Activated naive CD4-positive, alpha-beta T cell treated with Interleukin-2 at 50 U/mL for 16 hours (primary cell): ENCODE measurements at regions not wholly inside any gene's neighbourhood (a gene's known extent, or its start where the extent isn't known, plus 50 kb on each side); places are given as distances from the start of the nearest gene placed in this dataset.

Source experiments
- DNase-seq: peaks from one replicate; pipeline ENCODE4 v3.0.0-alpha.2; 2020

DNA sequence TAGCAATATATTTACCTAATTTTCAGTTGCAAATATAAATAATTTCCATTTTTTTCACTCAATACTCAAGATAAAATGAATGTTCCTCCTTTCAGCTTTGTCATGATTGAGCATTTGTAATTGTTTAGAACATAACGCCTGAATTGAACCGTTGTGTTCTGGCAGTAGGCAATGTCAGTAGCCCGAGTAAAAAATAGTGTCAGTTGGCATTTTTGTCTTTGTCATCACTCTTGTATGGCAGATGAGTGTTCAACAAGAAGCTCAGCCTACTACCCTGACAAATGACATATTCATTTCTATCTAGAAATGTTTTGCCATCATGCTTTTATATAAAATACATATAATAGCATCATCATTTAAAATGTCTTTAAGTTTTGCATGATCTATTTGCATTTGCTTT, 691.4 kb upstream of the NCAM2 start:
- no peak for DNase-seq

DNA sequence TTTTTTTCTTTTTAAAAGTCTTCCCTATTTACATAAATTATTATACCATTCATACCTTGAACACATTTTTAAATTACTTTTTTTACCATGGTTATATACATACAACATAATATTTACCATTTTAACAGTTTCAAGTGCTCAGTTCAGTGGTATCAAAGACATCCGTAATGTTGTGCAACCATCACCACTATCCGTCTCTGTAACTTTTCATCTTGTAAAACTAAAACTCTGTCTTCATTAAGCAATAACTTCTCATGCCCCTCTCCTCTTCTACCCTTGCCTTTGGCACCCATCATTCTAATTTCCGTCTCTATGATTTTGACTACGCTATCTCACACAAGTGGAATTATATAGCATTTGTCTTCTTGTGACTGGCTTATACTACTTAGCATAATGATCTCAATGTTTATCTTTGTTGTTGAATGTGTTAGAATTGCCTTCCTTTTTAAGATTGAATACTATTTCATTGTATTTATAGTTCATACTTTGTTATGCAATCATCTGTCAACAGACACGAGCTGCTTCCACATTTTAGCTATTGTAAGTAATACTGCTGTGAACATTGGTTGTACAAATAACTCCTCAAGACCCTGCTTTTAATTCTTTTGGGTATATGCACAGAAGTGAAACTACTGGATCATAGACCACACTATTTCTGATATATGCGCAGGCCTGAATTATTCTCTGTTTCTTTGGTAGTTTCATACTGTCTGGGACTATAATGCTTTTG, 689.5 kb upstream of the NCAM2 start:
- DNase-seq, result no peak

DNA sequence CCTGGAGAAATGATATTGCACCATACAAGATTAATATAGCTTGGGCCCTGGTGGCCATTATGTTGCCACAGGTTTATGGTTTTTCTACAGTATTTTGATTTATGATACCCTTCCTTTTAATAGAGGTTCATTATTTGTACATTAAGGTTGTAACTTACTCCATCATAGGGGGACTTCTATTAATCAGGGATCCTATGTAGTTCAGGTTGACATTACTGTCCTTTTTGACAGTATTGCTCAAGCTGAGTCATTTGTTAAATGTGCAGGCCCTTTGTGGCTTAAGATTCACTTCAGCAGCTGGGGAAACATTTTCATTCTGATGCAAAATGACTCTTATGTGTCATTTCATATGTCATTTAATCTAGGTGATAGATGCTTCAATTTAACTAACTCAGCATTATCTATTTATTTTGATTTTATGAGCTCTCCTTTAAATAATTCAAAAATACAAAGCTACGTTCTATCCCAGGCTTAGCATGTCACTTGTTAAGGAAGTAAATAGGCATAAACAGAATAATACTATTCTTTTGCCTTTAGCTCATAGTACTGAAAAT, 686.9 kb upstream of the NCAM2 start:
- no peak for DNase-seq

GRCh38 chr21:20313013-20313412, 685.2 kb upstream of the NCAM2 start:
- DNase-seq, result no peak

DNA sequence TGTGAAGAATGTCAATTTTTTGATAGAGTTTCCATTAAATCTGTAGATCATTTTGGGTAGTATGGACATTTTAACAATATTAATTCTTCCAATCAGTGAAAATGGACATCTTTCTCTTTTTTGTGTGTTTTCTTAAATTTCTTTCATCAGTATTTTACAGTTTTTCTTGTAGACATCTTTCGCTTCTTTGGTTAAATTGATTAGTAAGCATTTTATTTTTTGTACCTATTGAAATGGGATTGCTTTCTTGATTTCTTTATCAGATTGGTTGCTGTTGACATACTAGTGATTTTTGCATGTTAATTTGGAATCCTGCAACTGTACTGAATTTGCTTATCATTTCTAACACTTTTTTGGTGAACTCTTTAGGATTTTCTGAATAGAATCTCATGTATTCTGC, 683.2 kb upstream of the NCAM2 start:
- DNase-seq, result no peak

- DNase-seq, result no peak
Measured at GRCh38 chr21:20329636-20330035, 668.6 kb upstream of the NCAM2 start.

DNA sequence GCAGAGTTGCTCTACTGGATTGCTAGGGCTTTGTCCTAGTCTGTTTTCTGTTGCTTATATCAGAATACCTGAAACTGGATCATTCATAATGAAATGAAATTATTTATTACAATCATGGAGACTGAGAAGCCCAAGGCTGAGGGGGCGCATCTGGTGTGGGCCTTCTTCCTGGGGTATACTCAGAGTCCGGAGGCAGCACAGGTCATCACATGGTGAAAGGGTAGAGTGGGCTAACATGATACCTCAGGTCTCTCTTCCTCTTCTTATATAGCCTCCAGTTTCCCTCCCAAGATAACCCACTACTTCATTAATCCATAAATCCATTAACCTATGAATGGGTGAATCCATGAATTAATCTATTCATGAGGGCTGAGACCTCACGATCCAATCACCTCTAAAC, 667.6 kb upstream of the NCAM2 start:
- no peak for DNase-seq

DNA sequence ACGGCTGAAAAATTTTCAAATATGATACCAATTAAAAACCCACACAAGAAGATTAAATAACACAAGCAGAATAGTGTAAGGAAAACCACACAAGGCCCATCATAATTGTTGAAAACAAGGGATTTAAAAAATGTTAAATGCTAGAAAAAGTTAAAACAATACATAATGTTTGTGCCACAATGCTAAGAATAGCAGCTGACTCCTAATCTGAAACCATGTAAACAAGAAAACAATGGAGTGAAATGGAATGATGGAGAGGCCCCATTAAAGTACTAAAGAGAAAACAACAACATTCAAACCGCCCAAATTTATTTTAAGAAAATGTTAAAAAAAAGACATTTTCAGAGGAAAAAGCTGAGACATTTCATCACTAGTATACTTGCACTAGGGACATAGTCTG, 663.6 kb upstream of the NCAM2 start:
- no peak for DNase-seq

- DNase-seq, result no peak
Measured at GRCh38 chr21:20341431-20341830, 656.8 kb upstream of the NCAM2 start.

DNA sequence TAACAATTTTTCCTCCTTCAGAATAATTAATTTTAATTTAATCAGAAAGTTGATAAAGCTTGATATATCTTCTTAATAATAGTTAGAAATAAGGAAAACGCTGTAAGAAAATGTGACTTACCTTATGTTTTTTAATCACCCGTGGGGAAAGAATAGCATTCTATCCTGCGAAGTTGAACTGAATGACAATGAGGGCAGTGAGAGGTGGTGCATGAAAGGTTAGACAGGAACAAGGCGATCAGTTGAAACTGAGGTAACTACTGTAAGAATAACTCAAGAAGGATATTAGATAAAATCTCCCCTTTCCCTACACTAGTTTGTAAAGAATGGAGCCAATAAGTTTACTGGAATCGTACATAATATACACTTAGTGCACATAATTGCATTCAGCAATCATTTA, 655.0 kb upstream of the NCAM2 start:
- no peak for DNase-seq

- DNase-seq, result no peak
Measured at GRCh38 chr21:20351138-20351537, 647.1 kb upstream of the NCAM2 start.

- DNase-seq, result no peak
Measured at GRCh38 chr21:20353351-20353750, 644.9 kb upstream of the NCAM2 start.

DNA sequence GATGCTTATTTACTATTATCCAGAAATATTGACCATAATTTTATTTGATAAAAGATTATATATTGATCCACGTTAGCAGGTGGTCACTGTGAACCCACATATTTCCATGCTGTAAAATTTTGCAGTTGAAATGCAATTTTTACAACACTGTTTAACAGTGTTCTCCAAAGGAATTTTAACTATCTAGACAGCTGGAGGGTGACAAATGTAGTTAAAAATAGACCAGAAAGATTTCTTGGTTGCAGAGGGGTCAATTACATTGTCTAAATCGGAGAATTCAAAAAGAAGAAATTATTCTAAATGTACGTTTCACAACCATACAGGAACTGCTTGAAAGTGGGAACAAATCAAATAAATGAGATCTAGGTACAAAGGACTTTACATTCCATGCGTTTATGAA, 625.2 kb upstream of the NCAM2 start:
- DNase-seq, result no peak

DNA sequence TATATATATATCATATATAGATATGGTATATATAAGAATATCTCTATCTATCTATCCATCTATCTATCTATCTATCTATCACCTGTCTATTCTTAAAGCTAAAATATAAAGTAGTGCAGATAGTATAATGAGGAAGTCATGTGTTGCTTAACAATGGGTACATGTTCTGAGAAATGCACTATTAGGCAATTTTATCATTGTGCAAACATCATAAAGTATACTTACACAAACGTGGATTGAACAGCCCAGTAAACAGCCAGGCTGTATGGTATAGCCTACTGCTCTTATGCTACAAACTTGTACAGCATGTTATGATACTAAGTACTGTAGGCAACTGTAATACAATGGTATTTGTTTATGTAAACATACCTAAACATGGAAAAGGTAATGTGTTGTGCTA, 621.0 kb upstream of the NCAM2 start:
- no peak for DNase-seq

DNA sequence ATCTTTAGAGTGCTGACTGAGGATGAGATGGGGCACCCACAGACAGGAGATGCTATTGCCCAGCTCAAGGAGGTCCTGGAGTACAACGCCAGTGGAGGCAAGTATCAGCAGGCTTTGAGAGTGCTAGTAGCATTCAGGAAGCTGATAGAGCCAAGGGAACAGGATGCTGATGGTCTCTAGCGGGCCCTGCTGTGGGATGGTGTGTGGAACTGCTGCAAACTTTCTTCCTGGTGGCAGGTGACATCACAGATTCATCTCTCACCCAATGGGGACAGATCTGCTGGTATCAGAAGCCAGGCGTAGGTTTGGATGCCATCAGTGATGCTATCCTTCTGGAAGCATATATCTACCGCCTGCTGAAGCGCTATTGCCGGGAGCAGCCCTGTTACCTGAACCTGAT, 609.8 kb upstream of the NCAM2 start:
- no peak for DNase-seq

DNA sequence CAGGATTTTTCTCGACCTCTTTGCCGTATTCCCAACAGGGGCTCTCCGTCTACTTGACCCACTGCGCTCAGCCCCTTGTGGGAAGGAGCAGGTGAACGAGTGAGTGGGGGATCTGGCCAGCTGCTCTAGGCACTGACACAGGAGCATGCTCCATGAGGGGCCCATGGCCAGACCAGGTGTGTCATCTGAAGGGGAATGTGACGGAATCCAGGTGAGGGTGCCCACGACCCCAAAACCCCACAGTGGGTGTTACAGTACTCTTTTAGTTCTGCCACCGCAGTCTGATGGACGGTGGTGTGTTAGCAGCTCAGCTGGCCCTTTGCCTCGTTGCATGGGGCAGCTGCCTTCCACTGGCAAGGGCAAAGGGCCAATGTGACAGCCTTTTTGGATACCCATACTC, 601.4 kb upstream of the NCAM2 start:
- no peak for DNase-seq

- DNase-seq, result no peak
Measured at GRCh38 chr21:20404915-20405314, 593.3 kb upstream of the NCAM2 start.

- no peak for DNase-seq
Measured at GRCh38 chr21:20418353-20418752, 579.9 kb upstream of the NCAM2 start.

DNA sequence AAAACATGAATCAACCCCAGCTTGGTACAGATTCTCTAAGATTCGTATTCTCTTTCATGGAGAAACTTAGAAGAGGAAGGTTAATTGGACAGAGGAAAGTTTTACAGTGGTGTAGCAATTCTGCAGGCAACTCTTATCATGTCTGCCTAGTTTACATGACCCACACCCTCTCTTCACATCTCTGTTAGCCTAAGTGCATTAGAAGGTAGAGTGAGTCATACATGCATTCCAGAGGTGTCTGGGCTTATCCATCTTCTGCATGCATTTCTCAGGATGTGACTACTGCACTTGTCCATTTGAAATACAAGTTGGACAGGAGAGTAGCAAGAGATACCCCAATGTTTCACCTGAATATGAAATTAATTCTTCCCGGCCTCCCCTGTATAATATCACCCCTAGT, 578.4 kb upstream of the NCAM2 start:
- DNase-seq, result no peak

DNA sequence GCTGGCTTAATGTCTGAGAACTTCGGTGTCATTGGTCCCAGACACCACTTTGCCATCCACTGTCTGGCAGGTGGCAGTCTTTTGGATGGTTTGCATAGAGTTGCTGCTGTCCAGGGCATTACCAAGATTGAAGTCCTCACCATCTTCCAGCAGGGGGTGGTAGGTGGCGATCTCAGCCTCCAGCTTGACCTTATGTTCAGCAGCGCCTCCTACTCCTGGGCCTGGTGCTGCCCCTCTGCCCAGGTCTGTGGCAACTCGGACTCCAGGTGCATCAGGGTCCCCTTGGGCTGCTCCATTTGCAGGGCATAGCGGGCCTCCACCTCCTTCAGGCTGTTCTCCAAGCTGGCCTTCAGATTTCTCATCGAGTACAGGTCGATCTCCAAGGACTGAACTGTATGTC, 573.3 kb upstream of the NCAM2 start:
- DNase-seq, result no peak

GRCh38 chr21:20425856-20426255, 572.4 kb upstream of the NCAM2 start:
- no peak for DNase-seq

DNA sequence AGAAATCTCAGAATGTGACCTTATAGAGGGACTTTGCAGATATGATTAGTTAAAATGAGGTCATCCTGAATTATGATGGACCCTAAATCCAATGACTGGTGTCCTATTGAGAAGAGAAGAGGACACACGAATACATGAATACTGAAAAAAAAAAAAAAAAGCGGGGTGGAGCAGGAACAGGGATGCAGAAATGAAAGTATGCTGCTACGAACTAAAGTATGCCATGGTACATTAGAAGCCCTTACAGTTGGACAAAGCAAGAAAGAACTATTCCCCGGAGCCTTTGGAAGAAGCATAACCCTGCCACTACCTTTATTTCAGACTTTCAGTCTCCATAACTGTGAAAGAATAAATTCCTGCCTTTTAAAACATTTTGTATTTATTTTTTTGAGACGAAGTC, 557.9 kb upstream of the NCAM2 start:
- DNase-seq, result no peak

DNA sequence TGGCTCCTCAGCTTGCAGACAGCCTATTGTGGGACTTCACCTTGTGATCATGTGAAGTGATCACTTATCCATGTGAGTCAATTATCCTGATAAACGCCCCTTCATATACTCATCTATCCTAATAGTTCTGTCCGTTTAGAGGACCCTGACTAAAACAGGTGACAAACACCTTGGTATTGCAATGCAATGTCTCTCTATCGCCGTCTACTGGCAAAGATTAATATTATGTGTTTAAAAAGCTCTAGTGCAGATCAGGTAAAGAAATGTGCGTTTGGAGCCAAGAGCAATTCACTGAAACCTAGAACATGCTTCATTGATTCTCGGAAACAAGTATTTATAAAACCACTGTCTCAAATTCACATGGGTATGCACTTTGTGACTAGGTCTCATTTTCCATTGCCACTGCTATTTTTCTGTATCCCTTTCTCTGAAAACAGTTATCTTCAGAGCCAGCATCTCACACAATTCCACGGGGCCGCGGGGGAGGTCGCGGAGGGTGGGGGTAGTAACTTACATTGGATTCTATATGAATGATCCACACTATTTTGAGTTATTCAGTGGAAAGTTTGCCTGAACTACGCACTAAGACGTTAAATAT, 554.6 kb upstream of the NCAM2 start:
- no peak for DNase-seq

- no peak for DNase-seq
Measured at GRCh38 chr21:20445971-20446370, 552.2 kb upstream of the NCAM2 start.

DNA sequence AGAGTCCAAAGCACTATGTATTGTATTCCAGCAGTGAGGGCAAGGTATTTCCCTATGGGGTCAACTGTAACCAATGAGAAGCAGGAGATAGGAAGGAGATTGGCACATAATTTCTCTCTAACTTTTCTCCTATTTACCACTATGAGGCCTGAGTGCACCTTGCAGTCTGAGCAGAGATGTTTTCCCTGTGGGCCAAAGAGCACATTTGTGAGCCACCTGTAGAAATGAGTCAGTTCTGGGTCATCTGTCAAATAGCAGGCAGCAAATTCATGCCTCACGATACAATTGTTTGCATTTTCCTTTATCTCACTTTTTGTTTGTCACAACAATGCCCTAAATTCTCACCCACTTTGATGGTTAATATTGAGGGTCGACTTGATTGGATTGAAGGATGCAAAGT, 547.2 kb upstream of the NCAM2 start:
- DNase-seq, result no peak
